Neural progenitor cell (in vitro differentiated cells): ENCODE measurements at regions not wholly inside any gene's neighbourhood (a gene's known extent, or its start where the extent isn't known, plus 50 kb on each side); places are given as distances from the start of the nearest gene placed in this dataset.
"Not testable (repeated sequence)": the region's sequence is repeated elsewhere in the genome, so short reads cannot be mapped to it uniquely, and the experiment has no call there.

Source experiments
- DNase-seq: peaks from one replicate; pipeline ENCODE4 v3.0.0-alpha.2; 2016; ENCODE audit warnings: low spot score
- H2AFZ ChIP-seq: fragments of 200-600 bp; sonication (generic); replicated peaks from 2 replicates; pipeline ENCODE4 v1.6.1; 2016; ENCODE audit warnings: antibody characterized with exemption
- H3F3A ChIP-seq: fragments of 200-600 bp; sonication (generic); 2 replicates; pipeline ENCODE4 v1.6.1; 2016; ENCODE audit warnings: antibody characterized with exemption, low read depth
- H3K27ac ChIP-seq: fragments of 200-600 bp; sonication (generic); 2 replicates; pipeline ENCODE4 v1.5.1; 2016; ENCODE audit warnings: mild to moderate bottlenecking
- H3K27me3 ChIP-seq: fragments of 200-600 bp; sonication (generic); 2 replicates; pipeline ENCODE4 v1.6.1; 2016; ENCODE audit warnings: mild to moderate bottlenecking, moderate library complexity
- H3K36me3 ChIP-seq: fragments of 200-600 bp; sonication (generic); 2 replicates; pipeline ENCODE4 v1.5.1; 2016
- H3K4me1 ChIP-seq: fragments of 200-600 bp; sonication (generic); 2 replicates; pipeline ENCODE4 v1.6.1; 2016; ENCODE audit warnings: mixed run types
- H3K4me2 ChIP-seq: fragments of 200-600 bp; sonication (generic); 2 replicates; pipeline ENCODE4 v1.6.1; 2016
- H3K4me3 ChIP-seq: fragments of 200-600 bp; sonication (generic); 2 replicates; pipeline ENCODE4 v1.5.1; 2016
- H3K79me2 ChIP-seq: fragments of 200-600 bp; sonication (generic); 2 replicates; pipeline ENCODE4 v1.6.1; 2016; ENCODE audit warnings: low read depth
- H3K9ac ChIP-seq: fragments of 200-600 bp; sonication (generic); 2 replicates; pipeline ENCODE4 v1.6.1; 2016
- H3K9me3 ChIP-seq: fragments of 200-600 bp; sonication (generic); 2 replicates; pipeline ENCODE4 v1.5.1; 2016; ENCODE audit warnings: low read depth
- H4K20me1 ChIP-seq: fragments of 200-600 bp; sonication (generic); 2 replicates; pipeline ENCODE4 v1.6.1; 2016; ENCODE audit warnings: low read depth
- H3K27ac Mint-ChIP-seq: 3 replicates; pipeline ENCODE4 v1.8.0; 2021; ENCODE audit warnings: mixed read lengths
- H3K27me3 Mint-ChIP-seq: 2 replicates; pipeline ENCODE4 v1.8.0; 2022; ENCODE audit warnings: low read depth, mild to moderate bottlenecking, inconsistent platforms, moderate library complexity, mixed read lengths; ENCODE audit not compliant: insufficient read depth
- H3K36me3 Mint-ChIP-seq: 3 replicates; pipeline ENCODE4 v1.8.0; 2021; ENCODE audit warnings: mixed read lengths
- H3K4me1 Mint-ChIP-seq: 3 replicates; pipeline ENCODE4 v1.8.0; 2021; ENCODE audit warnings: mixed read lengths
- H3K4me3 Mint-ChIP-seq: 3 replicates; pipeline ENCODE4 v1.8.0; 2021; ENCODE audit warnings: mild to moderate bottlenecking, moderate library complexity, mixed read lengths
- H3K9me3 Mint-ChIP-seq: 3 replicates; pipeline ENCODE4 v1.8.0; 2020; ENCODE audit warnings: mixed read lengths
- CTCF ChIP-seq: fragments of 200-600 bp; sonication (generic); IDR thresholded peaks from 2 replicates; pipeline ENCODE4 v1.5.1; 2017; ENCODE audit warnings: antibody characterized with exemption, mild to moderate bottlenecking
- EZH2 ChIP-seq: fragments of 200-600 bp; sonication (generic); IDR thresholded peaks from 2 replicates; pipeline ENCODE4 v1.6.1; 2017; ENCODE audit warnings: antibody characterized with exemption, mild to moderate bottlenecking, moderate library complexity
- EZH2phosphoT487 ChIP-seq: fragments of 200-600 bp; sonication (generic); IDR thresholded peaks from 2 replicates; pipeline ENCODE4 v1.6.1; 2017; ENCODE audit warnings: antibody characterized with exemption

GRCh38 chr4:71095545-71095944 is 102.1 kb downstream of the DCK start:
- Histone ChIP-seq H4K20me1 (no peaks in the 10 kb centered on the region), H3K27me3 (no peaks in the 10 kb centered on the region), H3K9ac (no peak overlapping the region), H2AFZ (peak overlapping the region; percentile 92), H3K36me3 (no peaks in the 10 kb centered on the region), H3K4me1 (peaks cover 22% of the 10 kb centered on the region), H3K4me3 (no peak overlapping the region), H3K9me3 (no peaks in the 10 kb centered on the region), H3K79me2 (no peaks in the 10 kb centered on the region), H3F3A (no peaks in the 10 kb centered on the region), H3K27ac (no peak overlapping the region), H3K4me2 (peak overlapping the region; percentile 61)
- H3K27ac Mint-ChIP-seq, result no peak overlapping the region
- no peaks in the 10 kb centered on the region for H3K4me1 Mint-ChIP-seq
- H3K4me3 Mint-ChIP-seq, result no peak overlapping the region
- TF ChIP-seq EZH2 (no peak), CTCF (no peak), EZH2phosphoT487 (no peak)
- no peaks in the 10 kb centered on the region for H3K36me3 Mint-ChIP-seq
- H3K27me3 Mint-ChIP-seq, result no peaks in the 10 kb centered on the region
- peaks cover 3% of the 10 kb centered on the region for H3K9me3 Mint-ChIP-seq
- DNase-seq, result no peak

DNA sequence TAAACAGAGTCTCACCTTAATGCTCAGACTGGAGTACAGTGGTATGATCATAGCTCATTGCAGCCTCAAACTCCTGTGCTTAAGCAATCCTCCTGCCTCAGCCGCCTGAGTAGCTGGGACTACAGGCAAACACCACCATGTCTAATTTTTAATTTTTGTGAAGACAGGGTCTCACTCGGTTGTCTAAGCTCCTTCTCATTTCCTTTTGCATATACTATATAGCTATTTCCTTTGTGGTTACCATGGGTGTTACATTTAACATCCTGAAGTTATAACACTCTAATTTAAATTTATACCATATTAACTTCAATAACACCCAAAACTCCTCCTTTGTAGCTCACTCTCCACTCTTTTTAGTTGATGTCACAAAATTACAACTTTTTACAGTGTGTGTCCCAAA is 114.3 kb downstream of the DCK start:
- H3K4me3 ChIP-seq, result no peak overlapping the region
- Mint-ChIP-seq H3K4me3 (no peak overlapping the region), H3K4me1 (no peaks in the 10 kb centered on the region), H3K36me3 (no peaks in the 10 kb centered on the region), H3K27me3 (peaks cover 2% of the 10 kb centered on the region), H3K27ac (no peak overlapping the region), H3K9me3 (no peaks in the 10 kb centered on the region)
- H3K79me2 ChIP-seq, result no peaks in the 10 kb centered on the region
- H3F3A ChIP-seq, result no peaks in the 10 kb centered on the region
- H3K4me1 ChIP-seq, result no peaks in the 10 kb centered on the region
- H2AFZ ChIP-seq, result no peak overlapping the region
- H3K9me3 ChIP-seq, result no peaks in the 10 kb centered on the region
- no peak overlapping the region for H3K9ac ChIP-seq
- no peaks in the 10 kb centered on the region for H3K27me3 ChIP-seq
- H4K20me1 ChIP-seq, result no peaks in the 10 kb centered on the region
- no peaks in the 10 kb centered on the region for H3K36me3 ChIP-seq
- H3K4me2 ChIP-seq, result no peak overlapping the region
- H3K27ac ChIP-seq, result no peak overlapping the region
- TF ChIP-seq EZH2 (no peak), EZH2phosphoT487 (no peak), CTCF (no peak)
- no peak for DNase-seq

- Histone ChIP-seq H3K27me3 (no peaks in the 10 kb centered on the region), H3K79me2 (no peaks in the 10 kb centered on the region), H2AFZ (no peak overlapping the region), H3K27ac (no peak overlapping the region), H4K20me1 (no peaks in the 10 kb centered on the region), H3K4me3 (no peak overlapping the region), H3K36me3 (no peaks in the 10 kb centered on the region), H3F3A (no peaks in the 10 kb centered on the region), H3K9ac (no peak overlapping the region), H3K9me3 (no peaks in the 10 kb centered on the region), H3K4me1 (no peaks in the 10 kb centered on the region), H3K4me2 (no peak overlapping the region)
- TF ChIP-seq EZH2 (no peak), EZH2phosphoT487 (no peak), CTCF (no peak)
- Mint-ChIP-seq H3K4me1 (no peaks in the 10 kb centered on the region), H3K36me3 (no peaks in the 10 kb centered on the region), H3K27ac (no peak overlapping the region), H3K9me3 (no peaks in the 10 kb centered on the region), H3K27me3 (peaks cover 2% of the 10 kb centered on the region), H3K4me3 (no peak overlapping the region)
- no peak for DNase-seq
Measured at GRCh38 chr4:71110499-71110898, 117.0 kb downstream of the DCK start.

DNA sequence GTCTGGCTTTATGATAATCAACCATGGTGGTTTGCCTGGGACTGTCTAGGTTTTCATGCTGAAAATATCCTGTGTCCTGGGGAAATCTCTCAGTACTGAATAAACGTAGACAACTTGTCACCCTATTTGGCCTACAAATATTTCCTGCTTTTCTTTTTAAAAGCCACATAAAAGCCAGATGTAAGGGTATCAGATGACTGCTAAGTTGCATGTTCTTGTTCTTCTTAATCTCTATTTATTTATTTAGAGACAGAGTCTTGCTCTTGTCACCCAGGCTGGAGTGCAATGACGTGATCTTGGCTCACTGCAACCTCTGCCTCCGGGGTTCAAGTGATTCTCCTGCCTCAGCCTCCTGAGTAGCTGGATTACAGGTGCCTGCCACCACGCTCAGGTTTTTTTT is 117.7 kb downstream of the DCK start:
- H3K4me3 ChIP-seq, H3K27ac Mint-ChIP-seq, H3F3A ChIP-seq, H3K9me3 ChIP-seq, H3K4me2 ChIP-seq, H3K27me3 ChIP-seq, H3K27ac ChIP-seq, H3K36me3 ChIP-seq, H3K9me3 Mint-ChIP-seq, H3K4me1 Mint-ChIP-seq, DNase-seq, H3K9ac ChIP-seq, H3K4me3 Mint-ChIP-seq, H2AFZ ChIP-seq, H3K36me3 Mint-ChIP-seq, H3K27me3 Mint-ChIP-seq, H3K79me2 ChIP-seq, H4K20me1 ChIP-seq, H3K4me1 ChIP-seq: not testable (repeated sequence)
